Keratinocyte (primary cell): ENCODE measurements at regions not wholly inside any gene's neighbourhood (a gene's known extent, or its start where the extent isn't known, plus 50 kb on each side); places are given as distances from the start of the nearest gene placed in this dataset.

Source experiments
- DNase-seq: peaks from one replicate; pipeline ENCODE4 v3.0.0-alpha.2; 2011; ENCODE audit warnings: low read depth, missing footprints, low spot score
- FAIRE-seq: peaks from 2 replicates; lab custom pipeline; 2011; peaks lifted over from hg19 to GRCh38; lab: Jason Lieb, UNC
- H2AFZ ChIP-seq: 2 replicates; pipeline ENCODE4 v1.6.0; 2012; ENCODE audit warnings: low read length, control low read depth, inconsistent platforms; ENCODE audit not compliant: control insufficient read depth
- H3K27ac ChIP-seq: 2 replicates; pipeline ENCODE4 v1.5.1; 2011; ENCODE audit warnings: low read length; ENCODE audit not compliant: control insufficient read depth, insufficient read depth
- H3K27me3 ChIP-seq: 3 replicates; pipeline ENCODE4 v1.6.0; 2011; ENCODE audit warnings: low read length; ENCODE audit not compliant: control insufficient read depth, insufficient read depth; ENCODE audit errors: extremely low read depth
- H3K36me3 ChIP-seq, 2 experiments: 2 replicates in 1 of 2; 3 replicates in 1 of 2; pipeline ENCODE4 v1.5.1; 2011; ENCODE audit warnings: low read length in 2 of 2, mild to moderate bottlenecking in 1 of 2; ENCODE audit not compliant: control insufficient read depth in 2 of 2, insufficient read depth in 2 of 2; ENCODE audit errors: extremely low read depth in 1 of 2
- H3K4me1 ChIP-seq: 3 replicates; pipeline ENCODE4 v1.5.1; 2011; ENCODE audit warnings: low read length; ENCODE audit not compliant: control insufficient read depth, insufficient read depth; ENCODE audit errors: extremely low read depth
- H3K4me2 ChIP-seq: 3 replicates; pipeline ENCODE4 v1.6.0; 2011; ENCODE audit warnings: low read depth, low read length; ENCODE audit not compliant: control insufficient read depth, insufficient read depth; ENCODE audit errors: extremely low read depth
- H3K4me3 ChIP-seq, 3 experiments: fragments of 200-600 bp in 1 of 3; sonication (generic) in 1 of 3; 2 replicates in 2 of 3; 3 replicates in 1 of 3; pipeline ENCODE4 v1.5.1; 2011 to 2016; ENCODE audit warnings: low read length in 3 of 3, mild to moderate bottlenecking in 3 of 3, control low read depth in 2 of 3, inconsistent platforms in 1 of 3, low read depth in 1 of 3, mixed read lengths in 1 of 3, mixed run types in 1 of 3, moderate library complexity in 1 of 3; ENCODE audit not compliant: control insufficient read depth in 2 of 3, insufficient read depth in 2 of 3; ENCODE audit errors: extremely low read depth in 1 of 3
- H3K79me2 ChIP-seq: 2 replicates; pipeline ENCODE4 v1.6.0; 2012; ENCODE audit warnings: low read length; ENCODE audit not compliant: control insufficient read depth, insufficient read depth
- H3K9ac ChIP-seq: 3 replicates; pipeline ENCODE4 v1.6.0; 2011; ENCODE audit warnings: low read length; ENCODE audit not compliant: control insufficient read depth, insufficient read depth; ENCODE audit errors: extremely low read depth
- H3K9me1 ChIP-seq: 3 replicates; pipeline ENCODE4 v1.6.0; 2011; ENCODE audit warnings: low read length; ENCODE audit not compliant: control insufficient read depth, insufficient read depth; ENCODE audit errors: extremely low read depth
- H3K9me3 ChIP-seq: 2 replicates; pipeline ENCODE4 v1.5.1; 2012; ENCODE audit warnings: low read depth, low read length; ENCODE audit not compliant: control insufficient read depth
- H4K20me1 ChIP-seq: 3 replicates; pipeline ENCODE4 v1.6.0; 2011; ENCODE audit warnings: low read length; ENCODE audit not compliant: control insufficient read depth, insufficient read depth; ENCODE audit errors: extremely low read depth
- CTCF ChIP-seq, 3 experiments: IDR thresholded peaks in 1 of 3; conservative IDR thresholded peaks in 1 of 3; optimal IDR thresholded peaks in 1 of 3; 2 replicates in 2 of 3; 3 replicates in 1 of 3; pipeline versions ENCODE3 to v1.5.1; 2011; ENCODE audit warnings: low read length in 3 of 3, mild to moderate bottlenecking in 3 of 3, moderate library complexity in 2 of 3, control low read depth in 1 of 3, inconsistent platforms in 1 of 3; ENCODE audit not compliant: insufficient read depth in 2 of 3; ENCODE audit errors: extremely low read depth in 1 of 3
- EZH2 ChIP-seq: IDR thresholded peaks from one replicate; pipeline ENCODE4 v1.6.1; 2012; ENCODE audit warnings: inconsistent platforms, mild to moderate bottlenecking, low read length, moderate library complexity
- dilution Hi-C: fragments of 300-500 bp; cut with MboI; formaldehyde crosslinking; loops from one replicate; pipeline ENCODE4 v1.7.0; 2020; ENCODE audit warnings: low sequenced_read_pairs; ENCODE audit not compliant: extremely low pct_ligation_motif_present

- no peak for TF ChIP-seq EZH2
- no peak for TF ChIP-seq CTCF (optimal IDR thresholded peaks at IDR 0.05 in 1 of 3, IDR thresholded peaks at IDR 0.05 in 1 of 3, conservative IDR thresholded peaks at IDR 0.05 in 1 of 3; ENCODE audit: extremely low read depth in 1 of 3, insufficient read depth in 2 of 3, low read length in 3 of 3)
- Histone ChIP-seq H4K20me1 (no peaks in the 10 kb centered on the region), H3K4me2 (no peak overlapping the region), H3K4me1 (no peaks in the 10 kb centered on the region), H2AFZ (no peak overlapping the region), H3K9me3 (no peaks in the 10 kb centered on the region), H3K9ac (no peak overlapping the region), H3K27me3 (no peaks in the 10 kb centered on the region), H3K27ac (no peak overlapping the region), H3K9me1 (no peaks in the 10 kb centered on the region), H3K36me3 (no peaks in the 10 kb centered on the region), H3K79me2 (no peaks in the 10 kb centered on the region), H3K4me3 (no peak overlapping the region)
- DNase-seq (no peak), FAIRE-seq (no peak)
- dilution Hi-C loops, result no loop called here
Measured at GRCh38 chr6:78222226-78222625, 569.4 kb downstream of the MEI4 start.

- no peaks in the 10 kb centered on the region for H3K9me1 ChIP-seq
- H3K4me2 ChIP-seq, result no peak overlapping the region
- no peak overlapping the region for H2AFZ ChIP-seq
- no peaks in the 10 kb centered on the region for H4K20me1 ChIP-seq
- H3K79me2 ChIP-seq, result no peaks in the 10 kb centered on the region
- DNase-seq (no peak), FAIRE-seq (no peak)
- dilution Hi-C loops, result no loop called here
- peaks cover 4% of the 10 kb centered on the region for H3K4me1 ChIP-seq
- TF ChIP-seq EZH2 (no peak), CTCF (optimal IDR thresholded peaks at IDR 0.05 in 1 of 3, IDR thresholded peaks at IDR 0.05 in 1 of 3, conservative IDR thresholded peaks at IDR 0.05 in 1 of 3; ENCODE audit: extremely low read depth in 1 of 3, insufficient read depth in 2 of 3, low read length in 3 of 3) (no peak)
- no peaks in the 10 kb centered on the region for H3K27me3 ChIP-seq
- H3K9ac ChIP-seq, result no peak overlapping the region
- no peak overlapping the region for H3K4me3 ChIP-seq
- no peaks in the 10 kb centered on the region for H3K36me3 ChIP-seq
- H3K9me3 ChIP-seq, result no peaks in the 10 kb centered on the region
- no peak overlapping the region for H3K27ac ChIP-seq
Measured at GRCh38 chr6:78231002-78231401, 578.2 kb downstream of the MEI4 start.
